GM21619 (cell line): ENCODE measurements at regions not wholly inside any gene's neighbourhood (a gene's known extent, or its start where the extent isn't known, plus 50 kb on each side); places are given as distances from the start of the nearest gene placed in this dataset.
"Not testable (repeated sequence)": the region's sequence is repeated elsewhere in the genome, so short reads cannot be mapped to it uniquely, and the experiment has no call there.

Experiments
- ATAC-seq: cut with Tn5 transposase; IDR thresholded peaks from one replicate; pipeline ENCODE4 v1.9.1; 2021; ENCODE audit not compliant: unreplicated experiment

DNA sequence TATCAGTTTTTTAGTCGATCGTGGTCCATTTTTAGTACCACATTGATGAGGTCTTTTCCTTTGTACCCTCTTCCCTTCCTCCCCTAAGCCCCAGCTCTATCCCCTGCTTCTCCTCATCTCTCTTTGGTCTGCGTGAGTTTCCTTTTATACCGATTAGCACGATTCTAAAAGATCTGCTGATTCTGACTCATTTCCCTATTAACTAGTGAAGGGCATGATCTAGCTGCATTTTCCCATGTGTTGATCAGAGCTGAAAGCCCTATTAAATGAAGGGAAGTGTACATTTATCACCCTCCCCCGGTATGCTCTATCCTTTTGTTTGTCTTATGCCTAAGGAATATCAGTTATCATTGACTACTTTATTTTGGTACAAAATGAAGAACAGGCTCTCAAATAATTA, 181.7 kb upstream of the NPY2R start:
- no peak for ATAC-seq

- no peak for ATAC-seq
Measured at GRCh38 chr4:155032521-155033229, 175.8 kb upstream of the NPY2R start.

DNA sequence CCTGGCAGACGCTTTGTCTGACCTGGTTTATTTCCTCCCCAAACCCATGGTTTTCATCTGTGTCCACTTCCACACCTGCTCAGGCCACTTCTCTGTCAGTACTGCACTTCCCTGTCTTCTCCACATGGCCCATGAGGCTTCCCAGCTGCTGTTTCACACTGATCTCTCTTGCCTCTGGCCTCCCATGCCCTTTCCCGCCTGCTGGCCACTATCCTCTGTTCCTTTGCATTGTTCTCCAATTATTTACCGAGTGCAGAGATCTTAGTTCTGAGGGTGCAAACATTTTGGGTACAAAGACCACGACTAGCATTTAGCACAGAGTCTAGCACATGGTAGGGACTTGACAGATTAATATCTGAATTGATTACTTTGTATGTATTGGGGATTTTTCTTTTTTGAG, 174.8 kb upstream of the NPY2R start:
- no peak for ATAC-seq

- no peak for ATAC-seq
Measured at GRCh38 chr4:155037031-155037430, 171.4 kb upstream of the NPY2R start.

GRCh38 chr4:155038459-155038858, 170.0 kb upstream of the NPY2R start:
- no peak for ATAC-seq

DNA sequence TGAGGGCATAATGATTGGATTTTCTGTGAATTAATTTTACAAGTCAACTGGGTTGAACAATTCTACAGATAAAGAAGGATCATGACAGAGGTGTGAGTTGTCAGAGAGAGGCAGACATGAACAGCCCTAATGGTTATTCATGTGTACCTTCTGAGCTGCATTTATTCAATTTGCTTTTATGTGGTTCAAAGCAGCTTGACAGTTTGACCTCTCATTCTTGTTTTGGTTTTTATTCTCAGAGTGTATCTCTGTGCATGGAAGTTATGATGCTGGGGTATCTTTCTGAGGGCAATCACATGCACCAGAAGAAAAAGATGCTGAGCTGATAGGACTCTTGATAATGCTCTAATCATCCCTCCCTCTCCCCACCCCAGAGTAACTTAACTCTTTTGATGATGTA, 169.3 kb upstream of the NPY2R start:
- no peak for ATAC-seq

- ATAC-seq, result no peak
Measured at GRCh38 chr4:155040031-155040430, 168.4 kb upstream of the NPY2R start.

GRCh38 chr4:155042014-155042413, 166.4 kb upstream of the NPY2R start:
- ATAC-seq, result no peak

- not testable (repeated sequence) for ATAC-seq
Measured at GRCh38 chr4:155044251-155044650, 164.2 kb upstream of the NPY2R start.

DNA sequence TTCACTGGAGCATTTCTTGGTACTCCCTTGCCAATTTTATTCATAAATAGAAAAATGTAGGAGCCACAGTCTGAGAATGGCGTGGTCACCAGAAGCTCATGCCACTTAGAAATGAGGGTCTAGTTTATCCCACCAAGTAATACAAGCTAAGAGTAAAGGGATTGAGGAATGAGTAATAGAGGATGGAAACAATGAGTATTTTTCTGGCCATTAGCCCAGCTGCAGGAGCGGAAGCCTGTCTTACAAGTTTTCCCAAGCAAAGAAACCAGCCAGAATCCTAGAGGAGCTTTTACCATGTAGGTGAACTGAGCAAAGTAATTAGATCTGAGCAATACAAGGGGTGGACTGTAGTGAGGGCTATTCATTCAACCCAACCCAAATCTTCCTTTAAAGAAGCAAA, 160.7 kb upstream of the NPY2R start:
- no peak for ATAC-seq

GRCh38 chr4:155054042-155054441, 154.4 kb upstream of the NPY2R start:
- ATAC-seq, result not testable (repeated sequence)

DNA sequence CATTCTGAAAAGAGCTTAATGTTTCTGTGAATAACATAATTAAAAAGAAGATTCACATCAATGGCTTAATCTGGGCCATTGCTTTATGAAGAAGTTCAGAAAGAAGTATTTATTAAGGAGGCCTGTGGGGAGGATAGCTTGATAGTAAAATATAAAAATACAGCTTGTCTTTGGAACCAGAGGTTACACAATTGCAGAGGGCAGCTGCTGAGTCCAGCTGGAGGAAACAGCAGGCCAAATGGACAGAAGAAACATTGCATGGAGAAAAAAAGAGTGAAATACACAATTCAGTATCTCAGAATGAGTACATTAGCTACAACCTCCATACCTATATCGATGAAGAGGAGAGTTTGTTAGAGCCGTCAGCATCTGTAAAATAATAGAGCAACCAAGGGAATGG, 148.0 kb upstream of the NPY2R start:
- ATAC-seq, result no peak

DNA sequence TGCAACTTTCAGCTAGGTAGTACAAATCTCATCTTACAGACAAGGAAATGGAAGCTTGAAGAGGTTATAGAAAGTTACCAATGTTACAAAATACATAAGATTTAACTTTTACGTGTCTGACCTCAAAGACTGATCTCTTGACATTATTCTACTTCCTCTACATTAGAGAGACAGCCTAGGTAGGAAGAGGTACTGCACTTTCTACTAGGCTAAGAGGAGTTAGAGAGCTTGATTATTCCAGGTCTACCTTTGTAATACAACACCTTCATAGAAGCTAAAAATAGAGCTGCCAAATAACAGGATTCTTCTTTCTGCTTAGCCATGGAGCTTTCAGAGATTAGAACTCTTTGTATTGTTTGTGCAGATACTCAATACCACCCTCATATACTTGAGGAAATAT, 147.6 kb upstream of the NPY2R start:
- ATAC-seq, result no peak

GRCh38 chr4:155062948-155063347, 145.5 kb upstream of the NPY2R start:
- no peak for ATAC-seq

DNA sequence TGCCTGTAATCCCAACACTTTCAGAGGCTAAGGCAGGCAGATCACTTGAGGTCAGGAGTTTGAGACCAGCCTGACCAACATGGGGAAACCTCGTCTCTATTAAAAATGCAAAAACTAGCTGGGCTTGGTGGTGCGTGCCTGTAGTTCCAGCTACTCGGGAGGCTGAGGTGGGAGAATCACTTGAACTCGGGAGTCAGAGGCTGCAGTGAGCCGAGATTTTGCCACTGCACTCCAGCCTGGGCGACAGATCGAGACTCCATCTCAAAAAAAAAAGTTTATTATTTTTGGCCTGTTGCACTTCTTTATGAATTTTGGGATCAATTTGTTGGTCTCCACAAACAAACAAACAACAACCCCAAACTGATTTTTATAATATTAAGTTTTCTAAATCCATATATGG, 143.5 kb upstream of the NPY2R start:
- ATAC-seq, result not testable (repeated sequence)

DNA sequence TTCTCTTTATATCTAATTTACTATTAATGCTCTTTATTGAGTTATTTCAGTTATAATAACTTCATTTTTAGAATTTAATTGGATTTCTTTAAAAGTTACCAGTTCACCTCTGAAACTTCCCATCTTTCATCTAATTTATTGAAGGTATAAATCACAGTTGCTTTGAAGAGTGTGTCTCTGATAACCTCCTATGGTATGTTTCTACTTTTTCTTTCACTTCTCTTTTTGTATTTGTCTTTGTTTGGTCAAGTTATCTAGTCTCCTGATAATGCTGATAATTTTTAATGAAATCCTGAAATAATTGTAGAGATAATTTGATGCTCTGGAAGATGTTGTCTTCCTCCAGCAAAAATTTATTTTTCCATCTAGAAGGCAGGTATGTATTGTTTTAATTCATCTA, 141.6 kb upstream of the NPY2R start:
- ATAC-seq, result no peak

- ATAC-seq, result peak; percentile 10
Measured at GRCh38 chr4:155071962-155072361, 136.5 kb upstream of the NPY2R start.

DNA sequence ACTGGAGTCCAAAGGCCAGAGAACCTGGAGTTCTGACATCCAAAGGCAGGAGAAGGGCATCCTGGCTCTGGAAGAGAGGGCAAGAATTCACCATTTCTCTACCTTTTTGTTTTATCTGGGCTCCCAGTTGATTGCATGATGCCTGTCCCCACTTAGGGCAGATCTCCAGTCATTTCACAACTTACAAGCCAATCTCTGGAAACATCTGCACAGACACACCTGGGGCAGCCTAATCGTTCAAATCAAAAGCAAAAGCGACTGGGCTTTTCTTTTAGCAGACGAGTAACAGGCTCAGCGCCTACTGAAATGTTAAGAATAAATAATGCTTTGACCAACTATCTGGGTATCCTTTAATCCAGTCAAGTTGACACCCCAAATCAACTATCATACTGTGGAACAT, 136.0 kb upstream of the NPY2R start:
- ATAC-seq, result peak; percentile 60

- no peak for ATAC-seq
Measured at GRCh38 chr4:155073852-155074251, 134.6 kb upstream of the NPY2R start.

- ATAC-seq, result no peak
Measured at GRCh38 chr4:155076256-155076785, 132.1 kb upstream of the NPY2R start.

GRCh38 chr4:155077452-155078229, 130.8 kb upstream of the NPY2R start:
- ATAC-seq, result no peak

DNA sequence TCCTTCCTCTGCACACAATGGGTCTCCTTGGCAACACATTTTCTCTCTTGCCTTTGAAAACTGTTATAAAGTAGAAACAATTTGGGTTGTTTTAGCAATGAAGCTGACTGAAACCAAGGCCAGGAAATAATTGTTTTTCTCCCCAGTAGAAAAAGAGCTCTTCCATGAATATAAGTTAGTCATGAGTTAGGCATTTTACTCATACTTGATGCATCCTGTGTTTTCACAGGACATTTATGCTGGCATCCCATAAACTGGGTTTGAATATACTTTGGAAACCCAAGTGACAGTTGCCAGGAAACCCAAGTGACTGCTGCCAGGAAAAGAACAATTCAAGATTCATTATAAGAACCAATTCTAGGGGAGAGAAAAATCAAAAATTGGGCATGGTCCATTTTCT, 128.6 kb upstream of the NPY2R start:
- no peak for ATAC-seq
